OCI-LY7 (cell line): ENCODE measurements at regions not wholly inside any gene's neighbourhood (a gene's known extent, or its start where the extent isn't known, plus 50 kb on each side); places are given as distances from the start of the nearest gene placed in this dataset.

Experiments used
- EZH2phosphoT487 ChIP-seq: fragments of 200-600 bp; sonication (generic); IDR thresholded peaks from 2 replicates; pipeline ENCODE4 v1.6.1; 2018; ENCODE audit warnings: low read depth, borderline replicate concordance, mild to moderate bottlenecking, mixed run types, antibody characterized with exemption, low read length, moderate library complexity, mixed read lengths
- TF ChIP-seq, protein P1 (sequence below): fragments of 200-600 bp; sonication (generic); conservative IDR thresholded peaks from 2 replicates; pipeline ENCODE4 v1.5.1; 2014; ENCODE audit warnings: mild to moderate bottlenecking, antibody characterized with exemption, low read length, moderate library complexity, mixed read lengths

DNA sequence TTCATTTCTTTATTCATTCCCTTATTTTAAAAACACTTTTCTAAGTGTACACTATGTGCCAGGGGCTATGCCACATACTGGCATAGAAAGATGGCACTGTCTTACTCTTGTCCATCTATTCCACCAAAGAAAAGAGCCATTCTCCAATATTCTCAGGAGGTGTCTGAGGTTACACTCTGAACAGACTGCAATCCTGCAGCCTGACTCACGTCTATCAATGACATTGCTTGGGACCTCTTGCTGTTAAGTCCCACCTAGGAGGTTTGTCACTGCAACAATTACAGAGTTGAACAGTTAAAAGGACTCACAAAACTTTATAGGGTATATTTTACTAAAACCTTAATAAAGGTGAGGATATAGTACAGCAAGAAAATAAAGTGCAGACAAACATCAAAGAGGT lies 512.9 kb upstream of the HTR2A start:
- TF ChIP-seq, protein P1, sequence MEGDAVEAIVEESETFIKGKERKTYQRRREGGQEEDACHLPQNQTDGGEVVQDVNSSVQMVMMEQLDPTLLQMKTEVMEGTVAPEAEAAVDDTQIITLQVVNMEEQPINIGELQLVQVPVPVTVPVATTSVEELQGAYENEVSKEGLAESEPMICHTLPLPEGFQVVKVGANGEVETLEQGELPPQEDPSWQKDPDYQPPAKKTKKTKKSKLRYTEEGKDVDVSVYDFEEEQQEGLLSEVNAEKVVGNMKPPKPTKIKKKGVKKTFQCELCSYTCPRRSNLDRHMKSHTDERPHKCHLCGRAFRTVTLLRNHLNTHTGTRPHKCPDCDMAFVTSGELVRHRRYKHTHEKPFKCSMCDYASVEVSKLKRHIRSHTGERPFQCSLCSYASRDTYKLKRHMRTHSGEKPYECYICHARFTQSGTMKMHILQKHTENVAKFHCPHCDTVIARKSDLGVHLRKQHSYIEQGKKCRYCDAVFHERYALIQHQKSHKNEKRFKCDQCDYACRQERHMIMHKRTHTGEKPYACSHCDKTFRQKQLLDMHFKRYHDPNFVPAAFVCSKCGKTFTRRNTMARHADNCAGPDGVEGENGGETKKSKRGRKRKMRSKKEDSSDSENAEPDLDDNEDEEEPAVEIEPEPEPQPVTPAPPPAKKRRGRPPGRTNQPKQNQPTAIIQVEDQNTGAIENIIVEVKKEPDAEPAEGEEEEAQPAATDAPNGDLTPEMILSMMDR: no peak
- no peak for TF ChIP-seq EZH2phosphoT487
